NCI-H128 (cell line): ENCODE measurements at regions not wholly inside any gene's neighbourhood (a gene's known extent, or its start where the extent isn't known, plus 50 kb on each side); places are given as distances from the start of the nearest gene placed in this dataset.

Experiments used
- DNase-seq: peaks from one replicate; lab custom pipeline; 2025; ENCODE audit not compliant: unreplicated experiment; lab: John Stamatoyannopoulos, UW

- no peak for DNase-seq
Measured at GRCh38 chr16:86966777-86967176, 350.4 kb downstream of the C16orf95 start.

GRCh38 chr16:86968866-86969265, 348.3 kb downstream of the C16orf95 start:
- no peak for DNase-seq

GRCh38 chr16:86969716-86970115, 347.5 kb downstream of the C16orf95 start:
- no peak for DNase-seq

GRCh38 chr16:86970279-86970678, 346.9 kb downstream of the C16orf95 start:
- no peak for DNase-seq

GRCh38 chr16:86970726-86971125, 346.5 kb downstream of the C16orf95 start:
- DNase-seq = no peak

- DNase-seq = no peak
Measured at GRCh38 chr16:86971251-86971650, 345.9 kb downstream of the C16orf95 start.

- no peak for DNase-seq
Measured at GRCh38 chr16:86974120-86974519, 343.1 kb downstream of the C16orf95 start.

GRCh38 chr16:86975445-86975844, 341.7 kb downstream of the C16orf95 start:
- no peak for DNase-seq

GRCh38 chr16:86977076-86977676, 340.0 kb downstream of the C16orf95 start:
- no peak for DNase-seq

GRCh38 chr16:86978445-86979030, 338.7 kb downstream of the C16orf95 start:
- DNase-seq = no peak

GRCh38 chr16:86979061-86979460, 338.1 kb downstream of the C16orf95 start:
- no peak for DNase-seq

GRCh38 chr16:86979984-86980553, 337.1 kb downstream of the C16orf95 start:
- no peak for DNase-seq

- no peak for DNase-seq
Measured at GRCh38 chr16:86980644-86981043, 336.5 kb downstream of the C16orf95 start.

- DNase-seq = no peak
Measured at GRCh38 chr16:86982347-86982596, 334.9 kb downstream of the C16orf95 start.

GRCh38 chr16:86982912-86983311, 334.3 kb downstream of the C16orf95 start:
- no peak for DNase-seq

- no peak for DNase-seq
Measured at GRCh38 chr16:86983621-86984020, 333.6 kb downstream of the C16orf95 start.

GRCh38 chr16:86984343-86984742, 332.8 kb downstream of the C16orf95 start:
- DNase-seq = no peak

GRCh38 chr16:86984991-86985647, 332.1 kb downstream of the C16orf95 start:
- no peak for DNase-seq

GRCh38 chr16:86985648-86986015, 331.6 kb downstream of the C16orf95 start:
- no peak for DNase-seq

- no peak for DNase-seq
Measured at GRCh38 chr16:86986136-86986535, 331.1 kb downstream of the C16orf95 start.

GRCh38 chr16:86986809-86987487, 330.2 kb downstream of the C16orf95 start:
- DNase-seq = no peak
